Osteocyte (in vitro differentiated cells): ENCODE measurements at regions not wholly inside any gene's neighbourhood (a gene's known extent, or its start where the extent isn't known, plus 50 kb on each side); places are given as distances from the start of the nearest gene placed in this dataset.

Experiments used
- DNase-seq: peaks from one replicate; pipeline ENCODE4 v3.0.0; 2021; ENCODE audit warnings: mixed read lengths; ENCODE audit not compliant: unreplicated experiment; ENCODE audit errors: extremely low spot score
- H3K27ac Mint-ChIP-seq: one replicate; pipeline ENCODE4 v1.8.0; 2021; ENCODE audit warnings: mild to moderate bottlenecking, mixed read lengths; ENCODE audit not compliant: unreplicated experiment
- H3K27me3 Mint-ChIP-seq: one replicate; pipeline ENCODE4 v1.8.0; 2021; ENCODE audit warnings: mixed read lengths; ENCODE audit not compliant: unreplicated experiment
- H3K36me3 Mint-ChIP-seq: one replicate; pipeline ENCODE4 v1.8.0; 2021; ENCODE audit warnings: mixed read lengths; ENCODE audit not compliant: unreplicated experiment
- H3K4me1 Mint-ChIP-seq: one replicate; pipeline ENCODE4 v1.8.0; 2021; ENCODE audit warnings: mixed read lengths; ENCODE audit not compliant: unreplicated experiment
- H3K4me3 Mint-ChIP-seq: one replicate; pipeline ENCODE4 v1.8.0; 2021; ENCODE audit warnings: mild to moderate bottlenecking, moderate library complexity, mixed read lengths; ENCODE audit not compliant: unreplicated experiment
- H3K9me3 Mint-ChIP-seq: one replicate; pipeline ENCODE4 v1.8.0; 2021; ENCODE audit warnings: mixed read lengths; ENCODE audit not compliant: unreplicated experiment
- CTCF ChIP-seq: fragments of 200-600 bp; sonication (generic); IDR thresholded peaks from 2 replicates; pipeline ENCODE4 v1.5.0; 2021; ENCODE audit warnings: antibody characterized with exemption, mild to moderate bottlenecking, moderate library complexity

DNA sequence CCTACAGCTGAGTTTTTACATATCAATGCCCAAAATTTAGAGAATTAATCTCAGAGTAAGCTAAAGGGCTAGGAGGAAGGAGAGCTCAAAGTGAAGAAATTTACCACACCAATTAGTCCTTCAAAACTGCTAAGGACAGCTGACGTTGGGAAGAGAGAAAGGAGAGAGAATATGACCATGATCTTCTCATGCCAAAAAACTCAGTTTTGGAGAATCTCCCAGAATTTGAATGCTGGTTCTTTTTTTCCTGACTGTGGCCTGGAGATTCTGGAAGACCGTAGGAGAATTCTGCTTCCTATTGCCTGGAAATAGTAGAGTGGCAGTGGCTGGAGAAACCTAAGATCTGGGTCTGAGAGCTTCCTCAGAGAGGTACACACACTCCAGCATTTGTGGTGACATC, 834.4 kb upstream of the SLIT2 start:
- no peak for DNase-seq
- H3K4me3 Mint-ChIP-seq, result no peak overlapping the region
- H3K4me1 Mint-ChIP-seq, result no peaks in the 10 kb centered on the region
- no peaks in the 10 kb centered on the region for H3K36me3 Mint-ChIP-seq
- no peak for TF ChIP-seq CTCF
- no peak overlapping the region for H3K27ac Mint-ChIP-seq
- peaks cover 1% of the 10 kb centered on the region for H3K27me3 Mint-ChIP-seq
- H3K9me3 Mint-ChIP-seq, result peaks cover 6% of the 10 kb centered on the region

- no peak for TF ChIP-seq CTCF
- no peaks in the 10 kb centered on the region for H3K4me1 Mint-ChIP-seq
- DNase-seq, result no peak
- peaks cover 6% of the 10 kb centered on the region for H3K9me3 Mint-ChIP-seq
- no peak overlapping the region for H3K4me3 Mint-ChIP-seq
- peaks cover 1% of the 10 kb centered on the region for H3K27me3 Mint-ChIP-seq
- H3K36me3 Mint-ChIP-seq, result no peaks in the 10 kb centered on the region
- H3K27ac Mint-ChIP-seq, result no peak overlapping the region
Observed at GRCh38 chr4:19416146-19416545, 835.6 kb upstream of the SLIT2 start.

DNA sequence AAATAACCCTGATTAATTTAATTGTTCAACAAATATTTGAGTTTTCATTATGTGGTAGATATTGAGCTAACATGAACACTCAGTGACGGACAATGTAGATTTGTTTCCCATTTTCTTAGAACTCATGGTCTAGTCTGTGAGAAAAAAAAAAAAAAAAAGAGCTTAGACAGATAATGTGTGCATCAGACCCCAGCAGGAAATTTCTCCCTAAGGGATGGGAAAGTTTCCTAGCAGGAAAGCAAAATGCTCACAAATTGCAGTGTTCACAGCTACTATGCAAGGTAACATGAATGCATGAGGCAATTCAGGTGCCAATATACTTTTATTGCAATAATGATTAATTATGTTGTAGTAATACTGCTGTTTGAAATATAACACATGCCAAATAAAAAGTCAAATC, 843.2 kb upstream of the SLIT2 start:
- no peak for DNase-seq
- H3K36me3 Mint-ChIP-seq, result no peaks in the 10 kb centered on the region
- no peaks in the 10 kb centered on the region for H3K27me3 Mint-ChIP-seq
- TF ChIP-seq CTCF, result no peak
- no peak overlapping the region for H3K27ac Mint-ChIP-seq
- no peak overlapping the region for H3K4me3 Mint-ChIP-seq
- H3K9me3 Mint-ChIP-seq, result no peaks in the 10 kb centered on the region
- no peaks in the 10 kb centered on the region for H3K4me1 Mint-ChIP-seq

- Mint-ChIP-seq H3K9me3 (no peaks in the 10 kb centered on the region), H3K4me3 (no peak overlapping the region), H3K27me3 (no peaks in the 10 kb centered on the region), H3K36me3 (no peaks in the 10 kb centered on the region), H3K27ac (no peak overlapping the region), H3K4me1 (no peaks in the 10 kb centered on the region)
- TF ChIP-seq CTCF, result no peak
- no peak for DNase-seq
Observed at GRCh38 chr4:19406789-19407188, 844.9 kb upstream of the SLIT2 start.

DNA sequence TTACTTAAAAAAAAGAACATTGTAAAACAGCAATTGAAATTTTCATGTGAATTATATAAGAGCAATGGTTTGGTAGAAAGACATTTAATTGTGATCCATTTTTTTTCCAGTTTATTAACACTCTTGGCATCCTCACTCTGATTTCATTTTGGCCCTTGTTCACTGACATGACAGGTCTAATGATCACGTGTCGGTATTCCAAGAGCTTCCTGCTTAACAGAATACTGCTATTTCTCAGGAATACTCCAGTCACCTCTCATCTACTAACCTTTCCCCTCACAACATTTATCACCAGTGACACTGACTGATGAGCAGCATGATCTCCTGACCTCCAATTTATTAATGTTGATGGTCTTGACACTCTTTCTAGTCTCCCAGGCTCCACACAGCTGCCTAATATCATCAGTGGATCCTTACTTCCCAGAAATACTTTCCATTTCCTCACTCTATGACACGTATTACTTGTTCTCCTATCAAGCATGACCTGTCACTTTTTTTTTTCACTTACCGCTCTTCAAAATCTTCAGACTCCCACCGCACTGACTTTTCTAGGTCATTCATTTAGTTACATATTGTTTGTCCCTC, 847.8 kb upstream of the SLIT2 start:
- H3K27me3 Mint-ChIP-seq, result no peaks in the 10 kb centered on the region
- no peak for DNase-seq
- H3K27ac Mint-ChIP-seq, result no peak overlapping the region
- peaks cover 16% of the 10 kb centered on the region for H3K4me1 Mint-ChIP-seq
- H3K36me3 Mint-ChIP-seq, result no peaks in the 10 kb centered on the region
- no peak for TF ChIP-seq CTCF
- H3K9me3 Mint-ChIP-seq, result no peaks in the 10 kb centered on the region
- H3K4me3 Mint-ChIP-seq, result no peak overlapping the region
